Common myeloid progenitor, CD34-positive (primary cell): ENCODE measurements at regions not wholly inside any gene's neighbourhood (a gene's known extent, or its start where the extent isn't known, plus 50 kb on each side); places are given as distances from the start of the nearest gene placed in this dataset.
A peak's percentile ranks its signal among the peaks of the same experiment; 100 is the strongest.

Experiments
- CTCF ChIA-PET: fragments of 350-600 bp; sonication (Branson Sonifier 250); formaldehyde crosslinking; loops from one replicate; lab custom pipeline; 2021; ENCODE audit warnings: antibody characterized with exemption; lab: Charles Lee
- POLR2A ChIA-PET: fragments of 350-600 bp; sonication (Branson Sonifier 250); formaldehyde crosslinking; loops from one replicate; lab custom pipeline; 2021; ENCODE audit warnings: antibody characterized with exemption; lab: Charles Lee
- DNase-seq, 3 donors: peaks; one replicate each; pipeline versions ENCODE4 v3.0.0 to v3.0.0-alpha.2; 2013
- H3K27ac ChIP-seq, 2 experiments: 1 replicate in 1 of 2; 2 replicates in 1 of 2; pipeline ENCODE4 v1.7.0; 2013; ENCODE audit warnings: inconsistent platforms in 2 of 2, low read length in 2 of 2, mild to moderate bottlenecking in 2 of 2, low read depth in 1 of 2, moderate library complexity in 1 of 2; ENCODE audit not compliant: severe bottlenecking in 2 of 2, insufficient read depth in 1 of 2, poor library complexity in 1 of 2
- H3K27me3 ChIP-seq, 5 experiments: replicated peaks in 2 of 5; 1 replicate in 3 of 5; 2 replicates in 2 of 5; pipeline versions ENCODE4 v1.6.1 to v1.7.0; 2013; ENCODE audit warnings: low read length in 4 of 5, mild to moderate bottlenecking in 2 of 5, moderate library complexity in 2 of 5, inconsistent platforms in 1 of 5; ENCODE audit not compliant: insufficient read depth in 5 of 5, control insufficient read depth in 4 of 5
- H3K36me3 ChIP-seq, 4 experiments: 1 replicate in 2 of 4; 2 replicates in 2 of 4; pipeline versions ENCODE4 v1.6.1 to v1.7.0; 2013; ENCODE audit warnings: low read length in 3 of 4, control low read depth in 1 of 4, mild to moderate bottlenecking in 1 of 4; ENCODE audit not compliant: control insufficient read depth in 4 of 4, insufficient read depth in 4 of 4
- H3K4me1 ChIP-seq, 4 experiments: 1 replicate in 3 of 4; 2 replicates in 1 of 4; pipeline versions ENCODE4 v1.6.1 to v1.7.1; 2013; ENCODE audit warnings: low read length in 3 of 4, mild to moderate bottlenecking in 3 of 4, control low read depth in 1 of 4, inconsistent platforms in 1 of 4, moderate library complexity in 1 of 4; ENCODE audit not compliant: control insufficient read depth in 4 of 4, insufficient read depth in 4 of 4; ENCODE audit errors: control extremely low read depth in 1 of 4
- H3K4me3 ChIP-seq, 7 experiments: 1 replicate in 4 of 7; 2 replicates in 3 of 7; pipeline versions ENCODE4 v1.5.1 to v1.7.0; 2013; ENCODE audit warnings: mild to moderate bottlenecking in 7 of 7, low read length in 6 of 7, moderate library complexity in 6 of 7, inconsistent platforms in 2 of 7, low read depth in 2 of 7, control low read depth in 1 of 7; ENCODE audit not compliant: insufficient read depth in 4 of 7, control insufficient read depth in 1 of 7; ENCODE audit errors: extremely low read depth in 1 of 7
- H3K9me3 ChIP-seq, 5 experiments: 1 replicate in 4 of 5; 2 replicates in 1 of 5; pipeline versions ENCODE4 v1.6.1 to v1.7.1; 2013; ENCODE audit warnings: low read length in 4 of 5, mild to moderate bottlenecking in 2 of 5, inconsistent platforms in 1 of 5, low read depth in 1 of 5, moderate library complexity in 1 of 5; ENCODE audit not compliant: control insufficient read depth in 4 of 5, insufficient read depth in 2 of 5; ENCODE audit errors: control extremely low read depth in 1 of 5
- WGBS: methylation state at CpG from one replicate; pipeline ENCODE4 v1.1.5; 2013; ENCODE audit not compliant: insufficient coverage; 5-methylcytosine and 5-hydroxymethylcytosine counted together

GRCh38 chr10:78320506-78320905 is 286.8 kb downstream of the RPS24 start:
- Histone ChIP-seq H3K4me3 (no peak overlapping the region), H3K27ac (no peak overlapping the region), H3K36me3 (no peaks in the 10 kb centered on the region), H3K4me1 (peaks cover 0 to 13% (median 3%) of the 10 kb centered on the region in 4 experiments), H3K9me3 (peaks cover 0 to 10% (median 0%) of the 10 kb centered on the region in 5 experiments), H3K27me3 (no peaks in the 10 kb centered on the region)
- WGBS = 37% methylated on average over 5 of the region's 5 CpGs
- no peak for DNase-seq
- CTCF ChIA-PET = interaction anchor here (0.7 kb wide), 1 partner anchor 689 kb away, joined by 3 read pairs; no protein-coding TSS in a partner anchor
- POLR2A ChIA-PET = no interaction called here

- ChIA-PET CTCF (interaction anchor here (0.7 kb wide), 1 partner anchor 689 kb away, joined by 3 read pairs; no protein-coding TSS in a partner anchor), POLR2A (no interaction called here)
- Histone ChIP-seq H3K4me3 (no peak overlapping the region), H3K27ac (no peak overlapping the region), H3K36me3 (no peaks in the 10 kb centered on the region), H3K4me1 (peaks cover 0 to 13% (median 3%) of the 10 kb centered on the region in 4 experiments), H3K9me3 (peaks cover 0 to 14% (median 0%) of the 10 kb centered on the region in 5 experiments), H3K27me3 (no peaks in the 10 kb centered on the region)
- 90% methylated on average over 2 of the region's 2 CpGs for WGBS
- no peak for DNase-seq
These were observed 287.3 kb downstream of the RPS24 start for GRCh38 chr10:78321000-78321399.

GRCh38 chr10:78321500-78321899 is 287.8 kb downstream of the RPS24 start:
- WGBS = 96% methylated on average over 4 of the region's 4 CpGs

DNA sequence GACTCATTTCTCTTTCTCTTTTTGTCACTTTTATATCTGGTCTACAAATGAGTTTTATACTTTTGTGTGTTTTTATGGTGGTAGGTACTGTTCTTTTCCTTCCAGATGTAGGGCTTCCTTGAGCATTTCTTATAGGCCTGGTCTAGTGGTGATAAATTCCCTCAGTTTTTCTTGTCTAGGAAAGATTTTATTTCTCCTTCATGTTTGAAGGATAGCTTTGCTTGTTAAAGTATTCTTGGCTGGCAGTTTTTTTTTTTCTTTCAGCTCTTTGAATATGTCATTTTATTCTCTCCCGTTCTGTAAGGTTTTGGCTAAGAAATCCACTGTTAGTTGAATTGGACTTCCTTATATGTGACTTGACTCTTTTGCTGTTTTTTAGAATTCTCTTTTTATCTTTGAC is 292.7 kb downstream of the RPS24 start:
- Histone ChIP-seq H3K9me3 (peaks cover 0 to 34% (median 11%) of the 10 kb centered on the region in 5 experiments), H3K27me3 (no peaks in the 10 kb centered on the region), H3K4me3 (no peak overlapping the region), H3K4me1 (no peaks in the 10 kb centered on the region), H3K36me3 (no peaks in the 10 kb centered on the region), H3K27ac (no peak overlapping the region)
- POLR2A ChIA-PET = no interaction called here
- no CpG with 5 or more reads among the region's 1 CpG for WGBS
- DNase-seq = peak in 2 of 3 donors; percentile 28 to 46
- CTCF ChIA-PET = no interaction called here

More at GRCh38 chr10:78321500-78321899, 287.8 kb downstream of the RPS24 start:
- CTCF ChIA-PET = no interaction called here
- POLR2A ChIA-PET = no interaction called here
- H3K4me1 ChIP-seq = peaks cover 0 to 13% (median 3%) of the 10 kb centered on the region in 4 experiments
- H3K27ac ChIP-seq = no peak overlapping the region
- H3K36me3 ChIP-seq = no peaks in the 10 kb centered on the region
- no peaks in the 10 kb centered on the region for H3K27me3 ChIP-seq
- H3K4me3 ChIP-seq = no peak overlapping the region
- DNase-seq = no peak
- peaks cover 0 to 19% (median 0%) of the 10 kb centered on the region in 5 experiments for H3K9me3 ChIP-seq

DNA sequence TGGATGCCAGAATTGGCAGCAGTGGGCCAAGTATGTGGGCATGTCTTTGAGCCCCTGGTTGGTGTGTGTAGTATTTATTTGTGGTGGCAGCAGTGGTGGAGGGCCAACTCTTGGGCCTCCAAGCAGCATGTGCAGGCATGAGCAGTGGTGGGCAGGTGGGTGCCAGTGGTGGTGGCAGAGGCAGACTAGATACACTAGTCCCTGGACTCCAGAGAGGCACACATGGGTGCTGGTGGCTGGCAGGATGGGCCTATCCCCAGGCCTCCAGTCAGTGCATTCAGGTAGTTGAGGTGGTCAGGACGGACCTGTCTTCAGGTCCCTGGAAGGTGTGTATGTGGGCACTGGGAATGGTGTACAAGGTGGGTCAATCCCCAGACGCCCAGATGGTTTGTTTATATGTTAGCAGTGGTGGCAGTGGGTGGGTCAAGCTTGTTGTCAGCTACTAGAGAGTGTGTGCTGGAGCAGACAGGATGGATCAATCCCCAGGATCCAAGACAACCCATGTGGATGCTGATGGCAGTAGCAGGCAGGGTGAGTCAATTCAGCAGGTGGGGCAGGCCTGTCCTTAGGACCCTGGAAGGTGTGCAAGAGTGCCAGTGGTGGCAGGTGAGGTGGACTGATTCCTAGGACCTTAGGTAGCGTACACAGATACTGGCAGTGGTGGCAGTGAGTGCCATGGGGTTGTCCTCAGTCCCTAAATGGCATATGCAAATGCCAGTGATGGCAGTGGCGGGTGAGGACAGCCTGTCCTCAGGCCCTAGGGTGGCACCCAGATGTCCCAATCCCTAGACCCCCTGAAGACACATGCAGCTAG is 294.3 kb downstream of the RPS24 start:
- no peaks in the 10 kb centered on the region for H3K27me3 ChIP-seq
- no peak overlapping the region for H3K27ac ChIP-seq
- ChIA-PET CTCF (interaction anchor here (1.0 to 1.3 kb wide), 2 partner anchors 16 to 280 kb away, joined by 3 to 4 read pairs; no protein-coding TSS in a partner anchor), POLR2A (no interaction called here)
- H3K9me3 ChIP-seq = peaks cover 0 to 34% (median 10%) of the 10 kb centered on the region in 5 experiments
- no peak overlapping the region for H3K4me3 ChIP-seq
- H3K36me3 ChIP-seq = no peaks in the 10 kb centered on the region
- WGBS = 96% methylated on average over 3 of the region's 4 CpGs
- no peaks in the 10 kb centered on the region for H3K4me1 ChIP-seq
- DNase-seq = no peak

- DNase-seq = no peak
- Histone ChIP-seq H3K9me3 (peaks cover 0 to 33% (median 10%) of the 10 kb centered on the region in 5 experiments), H3K36me3 (no peaks in the 10 kb centered on the region), H3K4me3 (no peak overlapping the region), H3K27ac (no peak overlapping the region), H3K4me1 (no peaks in the 10 kb centered on the region), H3K27me3 (no peaks in the 10 kb centered on the region)
- WGBS = 99% methylated on average over 8 of the region's 10 CpGs
- ChIA-PET POLR2A (no interaction called here), CTCF (interaction anchor here (1.0 to 1.3 kb wide), 2 partner anchors 17 to 281 kb away, joined by 3 to 4 read pairs; no protein-coding TSS in a partner anchor)
These were observed 295.1 kb downstream of the RPS24 start for GRCh38 chr10:78328592-78329404.
